DMS53 treated with DMSO at 0.1 percent for 48 hours (cell line): ENCODE measurements at regions not wholly inside any gene's neighbourhood (a gene's known extent, or its start where the extent isn't known, plus 50 kb on each side); places are given as distances from the start of the nearest gene placed in this dataset.

Experiments used
- DNase-seq: peaks from one replicate; lab custom pipeline; 2025; ENCODE audit not compliant: unreplicated experiment; lab: John Stamatoyannopoulos, UW

GRCh38 chr10:78868861-78869260 is 199.9 kb upstream of the ZMIZ1 start:
- no peak for DNase-seq

GRCh38 chr10:78869508-78870454 is 199.0 kb upstream of the ZMIZ1 start:
- DNase-seq, result no peak

GRCh38 chr10:78870458-78870857 is 198.3 kb upstream of the ZMIZ1 start:
- no peak for DNase-seq

GRCh38 chr10:78871796-78872195 is 197.0 kb upstream of the ZMIZ1 start:
- DNase-seq, result no peak

DNA sequence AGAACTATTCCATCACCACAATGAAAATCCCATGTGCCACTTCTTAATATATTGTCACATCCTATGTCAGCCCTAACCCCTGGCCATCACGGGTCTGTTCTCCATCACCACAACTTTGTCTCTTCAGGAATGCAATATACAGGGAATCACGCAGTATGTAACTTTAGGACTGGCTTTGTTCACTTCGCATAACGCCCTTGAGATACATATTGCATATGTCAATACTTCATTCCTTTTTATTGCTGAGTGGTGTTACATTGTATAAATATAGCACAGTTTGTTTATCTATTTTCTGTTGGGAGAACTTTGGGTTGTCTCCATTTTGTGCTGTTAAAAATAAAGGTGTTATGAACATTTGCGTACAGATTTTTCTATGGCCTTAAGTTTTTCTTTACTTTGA is 195.4 kb upstream of the ZMIZ1 start:
- no peak for DNase-seq

DNA sequence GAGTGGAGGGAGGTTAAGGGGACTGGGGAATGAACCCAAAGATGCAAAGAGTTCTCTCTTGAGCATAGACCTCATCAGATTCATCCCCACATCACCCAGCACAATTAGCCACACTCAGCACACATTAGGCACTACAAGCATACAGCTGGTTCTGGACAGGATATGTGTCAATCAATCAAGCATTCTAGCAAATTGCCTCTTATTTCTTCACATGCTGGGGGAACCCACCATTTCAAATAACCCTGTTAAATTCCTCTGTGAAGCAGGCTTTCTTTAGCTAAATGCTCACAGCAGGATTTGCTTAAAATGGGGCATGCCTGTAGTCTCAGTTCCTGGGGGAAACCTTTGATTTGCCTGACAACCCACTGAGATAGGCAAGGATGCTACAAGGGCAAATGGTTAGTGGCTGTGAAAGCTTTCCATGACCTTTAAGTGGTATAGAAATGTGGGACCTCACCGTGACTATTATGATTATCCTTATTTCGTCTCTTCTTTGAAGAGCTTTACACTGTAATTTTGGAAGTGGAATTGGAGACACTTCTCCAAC is 193.4 kb upstream of the ZMIZ1 start:
- DNase-seq, result no peak

- DNase-seq, result no peak
Observed at GRCh38 chr10:78875932-78876331, 192.8 kb upstream of the ZMIZ1 start.

DNA sequence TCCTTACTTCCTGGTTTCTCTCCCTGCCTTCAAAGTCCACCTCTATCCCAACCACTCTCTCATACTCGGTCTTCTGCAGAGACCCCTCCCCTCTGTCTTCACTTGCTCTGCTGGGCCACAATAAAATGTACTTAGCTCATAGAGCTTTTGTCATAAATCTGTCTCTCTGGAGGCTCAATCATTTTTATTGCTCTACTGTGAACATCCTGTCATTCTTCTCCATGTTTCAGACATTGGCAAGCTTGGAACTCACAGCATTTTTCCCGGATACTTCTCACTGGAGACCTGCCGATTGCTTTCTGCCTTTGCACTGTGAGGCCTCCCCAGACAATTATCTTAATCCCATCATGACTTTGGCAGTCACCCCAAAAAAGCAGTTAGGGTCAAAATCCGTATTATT is 192.3 kb upstream of the ZMIZ1 start:
- no peak for DNase-seq

- DNase-seq, result no peak
Observed at GRCh38 chr10:78879621-78880020, 189.1 kb upstream of the ZMIZ1 start.

DNA sequence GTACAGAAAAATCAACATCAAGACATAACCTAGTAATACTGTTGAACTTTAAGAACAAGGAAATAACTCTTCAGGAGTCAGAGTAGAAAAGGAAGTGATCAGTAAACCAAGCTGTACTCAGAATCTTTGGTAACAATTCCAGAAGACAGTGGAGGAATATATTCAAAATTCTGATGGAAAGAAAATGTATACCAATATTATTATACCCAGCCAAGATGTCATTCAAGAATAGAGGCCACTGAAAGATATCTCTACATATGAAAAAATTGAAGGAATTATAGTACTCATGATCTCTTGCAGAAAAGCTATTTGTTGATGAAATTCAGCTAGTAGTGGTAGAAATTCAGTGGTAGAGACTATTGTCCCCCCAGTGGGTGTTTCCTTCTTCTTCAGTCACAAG is 182.6 kb upstream of the ZMIZ1 start:
- DNase-seq, result no peak

- DNase-seq, result no peak
Observed at GRCh38 chr10:78889536-78890063, 179.2 kb upstream of the ZMIZ1 start.

GRCh38 chr10:78890506-78890905 is 178.3 kb upstream of the ZMIZ1 start:
- DNase-seq, result no peak

GRCh38 chr10:78891741-78892140 is 177.0 kb upstream of the ZMIZ1 start:
- no peak for DNase-seq

- no peak for DNase-seq
Observed at GRCh38 chr10:78892338-78893176, 176.2 kb upstream of the ZMIZ1 start.

- no peak for DNase-seq
Observed at GRCh38 chr10:78893217-78893616, 175.5 kb upstream of the ZMIZ1 start.

DNA sequence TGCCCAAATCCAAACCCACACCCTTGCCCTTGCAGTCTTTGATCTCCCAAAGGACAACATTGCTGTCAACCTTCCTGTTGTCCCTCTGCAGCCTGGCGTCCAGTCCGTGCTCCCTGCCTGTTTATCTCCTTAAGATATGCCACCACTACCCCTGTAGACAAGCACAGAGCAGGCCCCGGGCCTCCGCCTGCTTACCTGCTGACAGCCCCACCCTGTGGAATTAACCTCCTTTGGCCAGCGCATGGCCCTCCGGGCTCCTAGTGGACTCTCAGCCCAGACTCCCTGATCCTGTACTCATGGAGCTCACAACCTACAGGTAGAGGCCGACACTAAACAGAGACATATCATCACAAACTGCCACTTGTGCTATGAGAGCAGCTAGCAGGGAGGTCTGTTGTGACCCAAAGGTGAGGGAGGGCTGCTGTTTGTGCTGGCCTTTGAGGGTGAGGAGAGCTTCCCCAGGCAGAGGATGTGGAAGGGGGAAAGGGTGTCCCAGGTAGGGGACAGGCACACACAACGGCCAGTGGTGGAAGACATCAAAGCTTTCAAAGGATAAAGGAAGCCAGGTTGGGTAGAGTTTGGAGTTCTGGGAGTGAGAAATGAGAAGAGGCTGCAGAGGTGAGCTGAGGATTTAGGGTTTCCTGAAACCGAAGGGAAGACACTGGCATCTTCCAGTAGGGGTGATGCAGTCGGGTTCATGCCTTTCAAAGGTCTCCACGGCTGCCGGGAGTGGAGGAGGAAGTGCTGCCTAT is 174.5 kb upstream of the ZMIZ1 start:
- DNase-seq, result no peak

DNA sequence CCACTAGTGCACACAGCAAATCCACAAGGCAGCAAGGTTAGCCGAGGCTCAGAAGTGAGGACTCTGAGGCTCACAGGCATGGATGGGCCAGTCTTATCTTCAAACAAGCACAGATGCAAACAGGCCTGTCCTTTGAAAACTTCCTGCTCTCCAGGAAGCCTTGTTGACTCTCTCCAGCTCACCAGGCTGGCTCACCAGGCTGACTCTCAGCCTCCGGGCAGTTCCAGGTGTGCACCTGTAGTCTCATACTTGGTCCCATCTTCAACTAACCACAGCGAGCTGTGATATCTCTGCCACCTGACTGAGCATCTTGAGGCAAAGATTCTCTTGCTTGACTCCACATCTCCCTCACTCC is 173.9 kb upstream of the ZMIZ1 start:
- DNase-seq, result peak; percentile 72

DNA sequence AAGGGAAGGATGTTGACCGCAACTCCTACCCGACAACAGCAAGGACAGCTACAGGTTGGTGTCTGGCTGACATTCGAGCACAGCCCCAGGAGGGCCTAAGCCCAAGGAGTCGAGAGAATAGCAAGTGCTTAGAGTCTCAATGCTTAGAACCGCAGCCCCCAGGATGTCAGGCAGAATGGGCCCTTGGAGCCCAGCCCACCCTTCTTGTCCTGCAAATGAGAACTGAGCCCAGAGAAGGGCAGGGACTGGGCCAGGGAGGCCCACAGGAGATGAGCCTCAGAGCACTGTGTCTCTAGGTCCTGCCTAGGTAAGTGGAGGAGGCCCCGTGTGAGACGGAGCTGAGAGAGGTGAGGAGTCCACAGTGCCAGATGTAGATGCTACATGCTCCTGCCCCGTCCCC is 173.3 kb upstream of the ZMIZ1 start:
- no peak for DNase-seq

DNA sequence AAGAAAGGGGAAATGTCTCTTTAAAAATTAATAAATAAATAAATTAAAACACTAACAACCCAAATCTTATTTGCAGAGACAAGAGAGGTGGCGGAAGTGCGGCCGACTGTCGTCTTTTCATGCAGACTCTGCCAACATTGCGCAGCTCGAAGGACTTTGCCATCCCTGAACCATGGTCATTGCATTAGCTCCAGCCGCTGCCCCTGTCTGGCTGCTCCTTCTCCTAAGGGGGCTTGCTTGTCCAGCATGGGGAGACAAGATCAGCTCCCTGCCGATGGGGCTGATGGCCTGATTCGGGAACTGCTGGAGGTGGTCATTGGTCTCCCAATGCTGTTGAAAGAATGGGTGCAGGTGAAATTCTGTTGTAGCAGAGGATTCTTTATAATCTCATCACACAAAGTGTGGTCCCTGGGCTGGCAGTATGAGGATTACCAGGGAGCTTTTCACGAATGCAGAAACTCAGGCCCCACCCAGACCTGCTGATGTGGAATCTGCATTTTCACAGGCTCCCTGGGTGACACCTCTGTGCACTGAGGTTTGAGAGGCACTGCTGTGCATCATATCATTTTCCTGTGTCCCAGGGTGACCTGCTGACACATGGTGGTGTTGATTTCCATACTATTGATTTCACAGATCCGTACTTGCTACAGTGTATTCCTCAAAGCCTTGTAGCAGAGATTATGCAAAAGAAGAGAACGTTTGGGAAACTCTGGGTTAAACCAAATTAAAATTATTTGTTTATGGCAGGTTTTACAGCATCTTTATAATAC is 172.4 kb upstream of the ZMIZ1 start:
- no peak for DNase-seq
